Left renal pelvis (tissue), 4 donors: ENCODE measurements at regions not wholly inside any gene's neighbourhood (a gene's known extent, or its start where the extent isn't known, plus 50 kb on each side); places are given as distances from the start of the nearest gene placed in this dataset.
"Not testable (repeated sequence)": the region's sequence is repeated elsewhere in the genome, so short reads cannot be mapped to it uniquely, and the experiment has no call there.

ENCODE experiments used
- DNase-seq, 4 donors: peaks; one replicate each; pipeline ENCODE4 v3.0.0-alpha.2; 2013; ENCODE audit warnings: low read depth in 4 of 4, low spot score in 3 of 4

GRCh38 chr1:224841803-224842202 lies 87.7 kb upstream of the DNAH14 start:
- DNase-seq = not testable (repeated sequence)

GRCh38 chr1:224846119-224846907 lies 83.2 kb upstream of the DNAH14 start:
- DNase-seq = no peak

- no peak for DNase-seq
Measured at GRCh38 chr1:224850446-224850845, 79.0 kb upstream of the DNAH14 start.

- no peak for DNase-seq
Measured at GRCh38 chr1:224851210-224851847, 78.1 kb upstream of the DNAH14 start.

- no peak for DNase-seq
Measured at GRCh38 chr1:224851848-224852261, 77.6 kb upstream of the DNAH14 start.

GRCh38 chr1:224852901-224853568 lies 76.4 kb upstream of the DNAH14 start:
- peak in 2 of 4 donors; percentile 44 to 50 for DNase-seq

- DNase-seq = no peak
Measured at GRCh38 chr1:224856973-224857372, 72.5 kb upstream of the DNAH14 start.

- no peak for DNase-seq
Measured at GRCh38 chr1:224859651-224860050, 69.8 kb upstream of the DNAH14 start.

GRCh38 chr1:224860488-224861338 lies 68.8 kb upstream of the DNAH14 start:
- no peak for DNase-seq

GRCh38 chr1:224861339-224861716 lies 68.1 kb upstream of the DNAH14 start:
- no peak for DNase-seq

GRCh38 chr1:224863486-224863885 lies 66.0 kb upstream of the DNAH14 start:
- no peak for DNase-seq

GRCh38 chr1:224864006-224864405 lies 65.5 kb upstream of the DNAH14 start:
- DNase-seq = no peak

- no peak for DNase-seq
Measured at GRCh38 chr1:224865510-224865909, 64.0 kb upstream of the DNAH14 start.

- DNase-seq = no peak
Measured at GRCh38 chr1:224866940-224867339, 62.5 kb upstream of the DNAH14 start.

- DNase-seq = no peak
Measured at GRCh38 chr1:224867715-224868114, 61.8 kb upstream of the DNAH14 start.

GRCh38 chr1:224872832-224873433 lies 56.5 kb upstream of the DNAH14 start:
- no peak for DNase-seq

- no peak for DNase-seq
Measured at GRCh38 chr1:224873434-224874369, 55.8 kb upstream of the DNAH14 start.

GRCh38 chr1:224874775-224875174 lies 54.7 kb upstream of the DNAH14 start:
- no peak for DNase-seq

- DNase-seq = no peak
Measured at GRCh38 chr1:224879162-224879803, 50.2 kb upstream of the DNAH14 start.
